Smooth muscle cell (in vitro differentiated cells): ENCODE measurements at regions not wholly inside any gene's neighbourhood (a gene's known extent, or its start where the extent isn't known, plus 50 kb on each side); places are given as distances from the start of the nearest gene placed in this dataset.

Source experiments
- DNase-seq: peaks from one replicate; lab custom pipeline; 2025; ENCODE audit not compliant: unreplicated experiment; lab: John Stamatoyannopoulos, UW
- H2AFZ ChIP-seq: fragments of 200-600 bp; sonication (generic); 2 replicates; pipeline ENCODE4 v1.6.0; 2016; ENCODE audit warnings: antibody characterized with exemption, low read depth, mild to moderate bottlenecking
- H3F3A ChIP-seq: fragments of 200-600 bp; sonication (generic); 2 replicates; pipeline ENCODE4 v1.6.0; 2017; ENCODE audit warnings: antibody characterized with exemption, low read depth
- H3K27ac ChIP-seq: fragments of 200-600 bp; sonication (generic); 2 replicates; pipeline ENCODE4 v1.5.1; 2016; ENCODE audit warnings: low read depth, mild to moderate bottlenecking
- H3K27me3 ChIP-seq: fragments of 200-600 bp; sonication (generic); 2 replicates; pipeline ENCODE4 v1.6.1; 2016; ENCODE audit warnings: low read depth, mild to moderate bottlenecking
- H3K36me3 ChIP-seq: fragments of 200-600 bp; sonication (generic); 2 replicates; pipeline ENCODE4 v1.5.1; 2016; ENCODE audit warnings: low read depth
- H3K4me1 ChIP-seq: fragments of 200-600 bp; sonication (generic); 2 replicates; pipeline ENCODE4 v1.5.1; 2016; ENCODE audit warnings: low read depth
- H3K4me2 ChIP-seq: fragments of 200-600 bp; sonication (generic); 2 replicates; pipeline ENCODE4 v1.6.0; 2016; ENCODE audit warnings: mild to moderate bottlenecking
- H3K4me3 ChIP-seq: fragments of 200-600 bp; sonication (generic); 2 replicates; pipeline ENCODE4 v1.5.1; 2016; ENCODE audit warnings: mild to moderate bottlenecking
- H3K79me2 ChIP-seq: fragments of 200-600 bp; sonication (generic); 2 replicates; pipeline ENCODE4 v1.6.0; 2016; ENCODE audit warnings: low read depth, mild to moderate bottlenecking
- H3K9ac ChIP-seq: fragments of 200-600 bp; sonication (generic); 2 replicates; pipeline ENCODE4 v1.6.0; 2016; ENCODE audit warnings: low read depth
- H3K9me3 ChIP-seq: fragments of 200-600 bp; sonication (generic); replicated peaks from 2 replicates; pipeline ENCODE4 v1.5.1; 2016; ENCODE audit warnings: low read depth
- H4K20me1 ChIP-seq: fragments of 200-600 bp; sonication (generic); 2 replicates; pipeline ENCODE4 v1.6.0; 2016; ENCODE audit warnings: low read depth
- CTCF ChIP-seq: fragments of 200-600 bp; sonication (generic); IDR thresholded peaks from 2 replicates; pipeline ENCODE4 v1.5.1; 2017; ENCODE audit warnings: borderline replicate concordance, mild to moderate bottlenecking, antibody characterized with exemption; ENCODE audit not compliant: insufficient read depth, poor library complexity, severe bottlenecking
- WGBS: methylation state at CpG from one replicate; pipeline ENCODE4 v1.1.7; 2016; ENCODE audit warnings: low lambda C conversion rate; 5-methylcytosine and 5-hydroxymethylcytosine counted together

GRCh38 chr16:86075839-86076440 is 177.0 kb downstream of the IRF8 start:
- 79% methylated on average over 9 of the region's 9 CpGs for WGBS
- H2AFZ ChIP-seq = no peak overlapping the region

GRCh38 chr16:86076606-86077005 is 177.6 kb downstream of the IRF8 start:
- no peak overlapping the region for H2AFZ ChIP-seq
- TF ChIP-seq CTCF = no peak
- no peak overlapping the region for H3K9ac ChIP-seq
- H3F3A ChIP-seq = no peaks in the 10 kb centered on the region
- no peaks in the 10 kb centered on the region for H3K9me3 ChIP-seq
- no peaks in the 10 kb centered on the region for H3K79me2 ChIP-seq
- no peak overlapping the region for H3K4me2 ChIP-seq
- no peak for DNase-seq
- over 99% methylated on average over 5 of the region's 5 CpGs for WGBS
- H3K36me3 ChIP-seq = no peaks in the 10 kb centered on the region
- H4K20me1 ChIP-seq = no peaks in the 10 kb centered on the region
- H3K27ac ChIP-seq = no peak overlapping the region
- H3K4me1 ChIP-seq = peaks cover 14% of the 10 kb centered on the region
- no peak overlapping the region for H3K4me3 ChIP-seq
- no peaks in the 10 kb centered on the region for H3K27me3 ChIP-seq

More at GRCh38 chr16:86075839-86076440, 177.0 kb downstream of the IRF8 start:
- no peak overlapping the region for H3K4me2 ChIP-seq
- H3K27ac ChIP-seq = peak overlapping the region; percentile 79
- peak overlapping the region; percentile 21 for H3K9ac ChIP-seq
- no peaks in the 10 kb centered on the region for H3K36me3 ChIP-seq
- no peaks in the 10 kb centered on the region for H3K27me3 ChIP-seq
- H3K79me2 ChIP-seq = no peaks in the 10 kb centered on the region
- no peaks in the 10 kb centered on the region for H3K9me3 ChIP-seq
- peaks cover 14% of the 10 kb centered on the region for H3K4me1 ChIP-seq
- H3K4me3 ChIP-seq = no peak overlapping the region
- no peaks in the 10 kb centered on the region for H3F3A ChIP-seq
- no peak for DNase-seq
- TF ChIP-seq CTCF = no peak
- no peaks in the 10 kb centered on the region for H4K20me1 ChIP-seq

GRCh38 chr16:86077243-86077940 is 178.4 kb downstream of the IRF8 start:
- H3K27ac ChIP-seq = no peak overlapping the region
- H3K4me1 ChIP-seq = peaks cover 14% of the 10 kb centered on the region
- no peaks in the 10 kb centered on the region for H3K27me3 ChIP-seq
- TF ChIP-seq CTCF = no peak
- 92% methylated on average over 17 of the region's 17 CpGs for WGBS
- no peak for DNase-seq
- no peak overlapping the region for H3K4me3 ChIP-seq
- H3F3A ChIP-seq = no peaks in the 10 kb centered on the region
- H4K20me1 ChIP-seq = no peaks in the 10 kb centered on the region
- no peaks in the 10 kb centered on the region for H3K36me3 ChIP-seq
- no peaks in the 10 kb centered on the region for H3K79me2 ChIP-seq
- H3K4me2 ChIP-seq = no peak overlapping the region
- no peak overlapping the region for H3K9ac ChIP-seq
- H2AFZ ChIP-seq = no peak overlapping the region
- no peaks in the 10 kb centered on the region for H3K9me3 ChIP-seq
